ENCODE measurements at regions not wholly inside any gene's neighbourhood (a gene's known extent, or its start where the extent isn't known, plus 50 kb on each side); places are given as distances from the start of the nearest gene placed in this dataset.

DNA sequence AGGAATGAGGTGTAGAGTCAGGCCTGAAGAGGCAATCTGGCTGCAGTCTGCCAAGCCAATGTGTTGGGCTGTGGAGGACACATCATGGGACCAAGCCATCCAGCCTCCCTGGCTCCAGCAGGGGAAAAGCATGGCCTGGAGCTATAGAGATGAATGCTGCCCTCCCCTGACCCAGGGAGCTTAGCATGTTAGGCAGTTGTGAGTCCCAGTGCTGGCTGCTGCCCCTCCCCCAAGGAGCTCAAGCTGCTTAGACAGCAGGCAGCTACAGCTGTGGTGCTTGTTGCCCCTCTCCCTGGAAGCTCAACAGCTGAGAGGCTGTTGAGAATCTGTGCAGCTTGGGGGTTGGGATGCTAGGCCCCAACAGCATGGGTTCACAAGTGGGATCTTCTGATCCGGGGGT, 85.6 kb upstream of the DNAJC19 start:
- Histone ChIP-seq H3K9me3 (ENCODE audit: low read length) (no peaks in the 10 kb centered on the region), H3K9me2 (ENCODE audit: insufficient read depth, low read length) (no peaks in the 10 kb centered on the region), H2AFZ (ENCODE audit: low read depth, low read length) (no peak overlapping the region), H3K79me2 (replicated peaks; ENCODE audit: insufficient read depth, low read length) (no peaks in the 10 kb centered on the region), H3K27ac (ENCODE audit: low read length) (no peak overlapping the region), H3K27me3 (ENCODE audit: insufficient read depth, low read depth, low read length) (no peaks in the 10 kb centered on the region), H3K9ac (ENCODE audit: low read length) (no peak overlapping the region), H3K36me3 (ENCODE audit: insufficient read depth, low read length) (no peaks in the 10 kb centered on the region), H4K20me1 (ENCODE audit: insufficient read depth) (no peaks in the 10 kb centered on the region), H3K4me2 (ENCODE audit: low read length) (no peak overlapping the region), H3F3A (ENCODE audit: insufficient read depth, low read length, poor library complexity, severe bottlenecking) (no peaks in the 10 kb centered on the region), H3K4me3 (ENCODE audit: low read length) (no peak overlapping the region)
- no peak for TF ChIP-seq SMC3 (conservative IDR thresholded peaks at IDR 0.05; ENCODE audit: poor library complexity)
- TF ChIP-seq RAD21 (conservative IDR thresholded peaks at IDR 0.05): no peak
- TF ChIP-seq MXI1 (conservative IDR thresholded peaks at IDR 0.05; ENCODE audit: poor library complexity, severe bottlenecking): no peak
- no peak for TF ChIP-seq EP300 (conservative IDR thresholded peaks at IDR 0.05; ENCODE audit: poor library complexity, severe bottlenecking)
- no peak for TF ChIP-seq POLR2AphosphoS5 (IDR thresholded peaks at IDR 0.05)
- TF ChIP-seq TAF1 (IDR thresholded peaks at IDR 0.05; ENCODE audit: low read depth): no peak
- no peak for TF ChIP-seq EZH2 (IDR thresholded peaks at IDR 0.05; ENCODE audit: borderline replicate concordance, insufficient read depth, low read length, poor library complexity, severe bottlenecking)
- TF ChIP-seq, protein P1, sequence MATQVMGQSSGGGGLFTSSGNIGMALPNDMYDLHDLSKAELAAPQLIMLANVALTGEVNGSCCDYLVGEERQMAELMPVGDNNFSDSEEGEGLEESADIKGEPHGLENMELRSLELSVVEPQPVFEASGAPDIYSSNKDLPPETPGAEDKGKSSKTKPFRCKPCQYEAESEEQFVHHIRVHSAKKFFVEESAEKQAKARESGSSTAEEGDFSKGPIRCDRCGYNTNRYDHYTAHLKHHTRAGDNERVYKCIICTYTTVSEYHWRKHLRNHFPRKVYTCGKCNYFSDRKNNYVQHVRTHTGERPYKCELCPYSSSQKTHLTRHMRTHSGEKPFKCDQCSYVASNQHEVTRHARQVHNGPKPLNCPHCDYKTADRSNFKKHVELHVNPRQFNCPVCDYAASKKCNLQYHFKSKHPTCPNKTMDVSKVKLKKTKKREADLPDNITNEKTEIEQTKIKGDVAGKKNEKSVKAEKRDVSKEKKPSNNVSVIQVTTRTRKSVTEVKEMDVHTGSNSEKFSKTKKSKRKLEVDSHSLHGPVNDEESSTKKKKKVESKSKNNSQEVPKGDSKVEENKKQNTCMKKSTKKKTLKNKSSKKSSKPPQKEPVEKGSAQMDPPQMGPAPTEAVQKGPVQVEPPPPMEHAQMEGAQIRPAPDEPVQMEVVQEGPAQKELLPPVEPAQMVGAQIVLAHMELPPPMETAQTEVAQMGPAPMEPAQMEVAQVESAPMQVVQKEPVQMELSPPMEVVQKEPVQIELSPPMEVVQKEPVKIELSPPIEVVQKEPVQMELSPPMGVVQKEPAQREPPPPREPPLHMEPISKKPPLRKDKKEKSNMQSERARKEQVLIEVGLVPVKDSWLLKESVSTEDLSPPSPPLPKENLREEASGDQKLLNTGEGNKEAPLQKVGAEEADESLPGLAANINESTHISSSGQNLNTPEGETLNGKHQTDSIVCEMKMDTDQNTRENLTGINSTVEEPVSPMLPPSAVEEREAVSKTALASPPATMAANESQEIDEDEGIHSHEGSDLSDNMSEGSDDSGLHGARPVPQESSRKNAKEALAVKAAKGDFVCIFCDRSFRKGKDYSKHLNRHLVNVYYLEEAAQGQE (IDR thresholded peaks at IDR 0.05; ENCODE audit: borderline replicate concordance): no peak
- TF ChIP-seq, protein P2, sequence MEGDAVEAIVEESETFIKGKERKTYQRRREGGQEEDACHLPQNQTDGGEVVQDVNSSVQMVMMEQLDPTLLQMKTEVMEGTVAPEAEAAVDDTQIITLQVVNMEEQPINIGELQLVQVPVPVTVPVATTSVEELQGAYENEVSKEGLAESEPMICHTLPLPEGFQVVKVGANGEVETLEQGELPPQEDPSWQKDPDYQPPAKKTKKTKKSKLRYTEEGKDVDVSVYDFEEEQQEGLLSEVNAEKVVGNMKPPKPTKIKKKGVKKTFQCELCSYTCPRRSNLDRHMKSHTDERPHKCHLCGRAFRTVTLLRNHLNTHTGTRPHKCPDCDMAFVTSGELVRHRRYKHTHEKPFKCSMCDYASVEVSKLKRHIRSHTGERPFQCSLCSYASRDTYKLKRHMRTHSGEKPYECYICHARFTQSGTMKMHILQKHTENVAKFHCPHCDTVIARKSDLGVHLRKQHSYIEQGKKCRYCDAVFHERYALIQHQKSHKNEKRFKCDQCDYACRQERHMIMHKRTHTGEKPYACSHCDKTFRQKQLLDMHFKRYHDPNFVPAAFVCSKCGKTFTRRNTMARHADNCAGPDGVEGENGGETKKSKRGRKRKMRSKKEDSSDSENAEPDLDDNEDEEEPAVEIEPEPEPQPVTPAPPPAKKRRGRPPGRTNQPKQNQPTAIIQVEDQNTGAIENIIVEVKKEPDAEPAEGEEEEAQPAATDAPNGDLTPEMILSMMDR (IDR thresholded peaks at IDR 0.05; ENCODE audit: poor library complexity, severe bottlenecking): no peak

DNA sequence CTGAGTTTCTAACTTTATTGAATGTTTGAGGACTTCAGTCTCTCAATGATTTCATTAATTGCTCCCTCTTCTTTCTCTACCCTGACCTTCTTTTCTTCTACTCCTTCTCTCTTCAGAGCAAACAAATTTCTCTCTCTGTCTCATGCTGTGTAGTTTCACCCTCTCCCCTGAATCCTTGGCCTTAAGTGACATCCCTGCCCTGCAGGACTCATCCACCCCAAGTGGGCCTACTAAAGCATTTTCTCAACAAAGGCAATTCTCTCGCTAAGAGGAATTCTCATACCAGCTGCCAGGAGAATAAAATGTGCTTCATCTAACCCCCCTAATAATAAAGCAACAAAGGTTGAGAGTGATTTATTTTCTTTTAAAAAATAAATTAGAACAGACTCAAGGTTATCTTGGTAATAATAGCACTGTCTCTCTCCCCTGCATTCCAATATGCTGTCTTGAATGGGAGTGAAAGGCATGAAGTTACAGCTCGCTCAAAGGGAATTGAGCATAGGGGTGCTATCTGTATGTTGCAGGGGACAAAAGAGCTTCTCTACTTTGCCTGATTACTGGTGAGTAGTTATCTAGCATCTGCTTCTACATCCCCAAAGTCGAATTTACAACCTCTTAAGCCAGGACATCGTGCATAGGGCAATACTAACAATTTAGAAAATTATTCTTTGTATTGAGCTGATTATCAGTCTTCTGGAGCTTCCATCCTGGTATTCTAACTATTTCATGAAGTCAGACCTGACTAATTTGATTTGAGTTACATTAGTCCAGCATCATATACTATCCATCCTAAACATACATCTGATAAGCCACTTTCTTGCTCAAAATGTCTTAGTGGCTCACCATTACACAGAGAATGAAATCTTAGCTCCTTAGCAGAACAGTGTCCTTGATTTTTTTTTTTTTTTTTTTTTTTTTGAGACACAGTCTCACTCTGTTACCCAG, 76.9 kb upstream of the DNAJC19 start:
- H3K79me2 ChIP-seq (replicated peaks; ENCODE audit: insufficient read depth, low read length): no peaks in the 10 kb centered on the region
- no peaks in the 10 kb centered on the region for H3F3A ChIP-seq (ENCODE audit: insufficient read depth, low read length, poor library complexity, severe bottlenecking)
- no peak overlapping the region for H3K4me3 ChIP-seq (ENCODE audit: low read length)
- H4K20me1 ChIP-seq (ENCODE audit: insufficient read depth): no peaks in the 10 kb centered on the region
- no peak overlapping the region for H3K4me2 ChIP-seq (ENCODE audit: low read length)
- H3K9ac ChIP-seq (ENCODE audit: low read length): no peak overlapping the region
- no peaks in the 10 kb centered on the region for H3K9me3 ChIP-seq (ENCODE audit: low read length)
- TF ChIP-seq POLR2AphosphoS5 (IDR thresholded peaks at IDR 0.05) (no peak), MXI1 (conservative IDR thresholded peaks at IDR 0.05; ENCODE audit: poor library complexity, severe bottlenecking) (no peak), EP300 (conservative IDR thresholded peaks at IDR 0.05; ENCODE audit: poor library complexity, severe bottlenecking) (no peak), RAD21 (conservative IDR thresholded peaks at IDR 0.05) (no peak), EZH2 (IDR thresholded peaks at IDR 0.05; ENCODE audit: borderline replicate concordance, insufficient read depth, low read length, poor library complexity, severe bottlenecking) (no peak), TAF1 (IDR thresholded peaks at IDR 0.05; ENCODE audit: low read depth) (no peak), SMC3 (conservative IDR thresholded peaks at IDR 0.05; ENCODE audit: poor library complexity) (no peak)
- TF ChIP-seq, protein P2 (IDR thresholded peaks at IDR 0.05; ENCODE audit: poor library complexity, severe bottlenecking): no peak
- TF ChIP-seq, protein P1 (IDR thresholded peaks at IDR 0.05; ENCODE audit: borderline replicate concordance): no peak
- no peaks in the 10 kb centered on the region for H3K27me3 ChIP-seq (ENCODE audit: insufficient read depth, low read depth, low read length)
- H3K9me2 ChIP-seq (ENCODE audit: insufficient read depth, low read length): no peaks in the 10 kb centered on the region
- no peaks in the 10 kb centered on the region for H3K36me3 ChIP-seq (ENCODE audit: insufficient read depth, low read length)
- no peak overlapping the region for H2AFZ ChIP-seq (ENCODE audit: low read depth, low read length)
- no peak overlapping the region for H3K27ac ChIP-seq (ENCODE audit: low read length)

Measured in neural cell (in vitro differentiated cells).